ENCODE measurements at regions not wholly inside any gene's neighbourhood (a gene's known extent, or its start where the extent isn't known, plus 50 kb on each side); places are given as distances from the start of the nearest gene placed in this dataset.

DNA sequence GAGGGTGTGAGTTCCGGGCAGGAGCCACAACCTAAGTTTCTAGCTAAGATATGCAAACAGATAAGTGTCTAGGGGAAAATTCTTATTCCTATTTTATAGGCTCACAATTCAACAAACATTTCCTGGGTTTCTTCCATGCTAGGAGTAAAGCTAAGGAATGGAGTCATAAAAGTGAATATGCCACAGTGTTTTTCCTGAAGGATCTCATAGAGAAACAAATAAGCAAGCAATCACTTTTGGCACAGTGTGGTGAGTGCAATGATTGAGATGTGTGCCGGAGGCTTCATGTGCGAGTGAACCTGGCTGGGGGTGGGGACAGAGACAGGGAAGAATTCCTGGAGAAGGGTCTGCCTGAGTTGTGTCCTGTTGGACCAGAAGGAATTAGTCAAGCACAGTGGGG lies 147.4 kb downstream of the TENT5C start:
- Histone ChIP-seq H3K27me3 (no peaks in the 10 kb centered on the region), H3K36me3 (no peaks in the 10 kb centered on the region), H3K9me3 (no peaks in the 10 kb centered on the region), H3K4me3 (no peak overlapping the region), H3K4me1 (peaks cover 0 to 21% (median 6%) of the 10 kb centered on the region in 4 donors), H3K27ac (no peak overlapping the region)
- intact Hi-C loops (cut with DNase I) = loop anchor here (10.0 kb wide), 1 partner anchor 218 kb away; no protein-coding TSS in a partner anchor
- TF ChIP-seq, protein P1, sequence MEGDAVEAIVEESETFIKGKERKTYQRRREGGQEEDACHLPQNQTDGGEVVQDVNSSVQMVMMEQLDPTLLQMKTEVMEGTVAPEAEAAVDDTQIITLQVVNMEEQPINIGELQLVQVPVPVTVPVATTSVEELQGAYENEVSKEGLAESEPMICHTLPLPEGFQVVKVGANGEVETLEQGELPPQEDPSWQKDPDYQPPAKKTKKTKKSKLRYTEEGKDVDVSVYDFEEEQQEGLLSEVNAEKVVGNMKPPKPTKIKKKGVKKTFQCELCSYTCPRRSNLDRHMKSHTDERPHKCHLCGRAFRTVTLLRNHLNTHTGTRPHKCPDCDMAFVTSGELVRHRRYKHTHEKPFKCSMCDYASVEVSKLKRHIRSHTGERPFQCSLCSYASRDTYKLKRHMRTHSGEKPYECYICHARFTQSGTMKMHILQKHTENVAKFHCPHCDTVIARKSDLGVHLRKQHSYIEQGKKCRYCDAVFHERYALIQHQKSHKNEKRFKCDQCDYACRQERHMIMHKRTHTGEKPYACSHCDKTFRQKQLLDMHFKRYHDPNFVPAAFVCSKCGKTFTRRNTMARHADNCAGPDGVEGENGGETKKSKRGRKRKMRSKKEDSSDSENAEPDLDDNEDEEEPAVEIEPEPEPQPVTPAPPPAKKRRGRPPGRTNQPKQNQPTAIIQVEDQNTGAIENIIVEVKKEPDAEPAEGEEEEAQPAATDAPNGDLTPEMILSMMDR (IDR thresholded peaks at IDR 0.05) = no peak
- TF ChIP-seq POLR2A (IDR thresholded peaks at IDR 0.05) = no peak
- peak in 1 of 4 donors; percentile 6 for ATAC-seq
- DNase-seq = no peak
- WGBS (ENCODE audit: insufficient coverage, low coverage, low lambda C conversion rate, missing lambda C conversion rate) = 70% methylated on average over 2 of the region's 3 CpGs

DNA sequence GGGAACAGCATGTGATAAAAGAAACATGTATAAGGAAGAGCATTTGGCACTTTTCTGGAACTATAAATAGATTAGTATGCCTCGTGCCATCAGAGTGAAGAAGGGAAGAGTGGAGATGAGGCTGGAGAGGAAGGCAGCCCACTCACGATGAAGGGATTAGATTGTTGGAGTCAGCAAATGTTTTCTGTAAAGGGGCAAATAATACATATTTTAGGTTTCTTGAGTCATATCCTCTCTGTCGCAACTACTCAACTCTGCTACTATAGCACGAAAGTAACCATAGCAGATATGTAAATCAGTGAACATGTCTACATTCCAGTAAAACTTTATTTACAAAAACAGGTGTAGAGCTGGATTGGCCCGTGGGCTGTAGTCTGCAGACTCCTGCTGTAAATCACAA lies 147.8 kb downstream of the TENT5C start:
- ATAC-seq (peak in 1 of 4 donors; percentile 17), DNase-seq (no peak)
- H3K4me3 ChIP-seq = no peak overlapping the region
- H3K4me1 ChIP-seq = peaks cover 0 to 21% (median 7%) of the 10 kb centered on the region in 4 donors
- H3K36me3 ChIP-seq = no peaks in the 10 kb centered on the region
- intact Hi-C loops (cut with DNase I) = loop anchor here (10.0 kb wide), 1 partner anchor 219 kb away; no protein-coding TSS in a partner anchor
- no peaks in the 10 kb centered on the region for H3K9me3 ChIP-seq
- TF ChIP-seq, protein P1 (IDR thresholded peaks at IDR 0.05) = no peak
- no peak for TF ChIP-seq POLR2A (IDR thresholded peaks at IDR 0.05)
- H3K27me3 ChIP-seq = no peaks in the 10 kb centered on the region
- H3K27ac ChIP-seq = peak overlapping the region in 2 of 3 donors; percentile 67 to 70
- WGBS (ENCODE audit: insufficient coverage, low coverage, low lambda C conversion rate, missing lambda C conversion rate) = 20% methylated on average over 5 of the region's 5 CpGs

DNA sequence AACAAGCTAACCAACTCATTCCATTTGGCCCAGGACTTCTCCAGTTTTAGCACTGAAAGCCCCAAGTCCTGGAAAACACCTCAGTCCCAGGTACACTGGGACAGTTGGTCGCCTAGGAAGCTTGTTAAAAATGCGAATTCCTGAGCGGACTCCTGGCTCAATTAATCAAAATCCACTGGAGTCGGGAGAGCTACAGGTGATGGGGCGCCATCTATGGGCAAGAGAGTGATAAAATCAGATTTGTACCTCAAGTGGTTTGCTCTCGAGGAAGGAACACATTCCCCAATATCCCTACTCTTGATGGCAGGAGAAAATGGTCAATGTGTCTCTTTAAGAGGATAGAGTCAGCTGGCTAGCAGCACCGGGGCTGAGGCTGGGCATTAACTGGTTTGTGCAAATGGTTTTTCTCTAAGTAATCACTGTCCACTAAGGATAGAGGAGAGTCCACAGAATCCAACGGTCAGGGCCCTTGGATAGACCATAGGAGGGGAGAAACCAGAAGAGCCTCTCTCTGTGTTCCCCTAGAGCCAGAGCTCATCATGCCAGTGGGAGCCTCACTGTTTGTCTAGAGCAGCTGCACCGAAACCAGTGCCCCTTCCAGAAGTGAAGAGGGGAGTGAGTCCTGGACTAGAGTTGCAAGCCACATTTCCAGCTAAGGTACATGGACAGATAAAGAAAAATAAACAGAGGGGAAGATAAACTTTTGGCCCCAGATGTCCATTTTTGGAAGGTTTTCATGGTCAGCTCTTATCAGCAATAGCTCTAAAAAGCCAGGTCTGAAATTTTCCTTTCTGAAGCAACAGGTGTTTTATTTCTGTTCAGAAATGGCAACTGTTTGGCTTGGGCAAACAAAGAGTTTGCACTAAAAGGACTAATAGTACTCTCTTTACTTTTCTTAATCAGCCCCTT lies 148.5 kb downstream of the TENT5C start:
- Histone ChIP-seq H3K27me3 (no peaks in the 10 kb centered on the region), H3K4me1 (peaks cover 0 to 21% (median 10%) of the 10 kb centered on the region in 4 donors), H3K27ac (peak overlapping the region in 2 of 3 donors; percentile 67 to 70), H3K4me3 (peak overlapping the region in 1 of 3 donors; percentile 4), H3K36me3 (no peaks in the 10 kb centered on the region), H3K9me3 (no peaks in the 10 kb centered on the region)
- WGBS (ENCODE audit: insufficient coverage, low coverage, low lambda C conversion rate, missing lambda C conversion rate) = 3% methylated on average over 9 of the region's 9 CpGs
- no peak for TF ChIP-seq POLR2A (IDR thresholded peaks at IDR 0.05)
- TF ChIP-seq, protein P1 (IDR thresholded peaks at IDR 0.05) = peak; percentile 71 to 78 (median 76)
- ATAC-seq (peak; percentile 73 to 80 (median 80)), DNase-seq (peak in 2 of 3 donors; percentile 67 to 71)
- intact Hi-C loops (cut with DNase I) = loop anchor here (10.0 kb wide), 1 partner anchor 220 kb away; no protein-coding TSS in a partner anchor

DNA sequence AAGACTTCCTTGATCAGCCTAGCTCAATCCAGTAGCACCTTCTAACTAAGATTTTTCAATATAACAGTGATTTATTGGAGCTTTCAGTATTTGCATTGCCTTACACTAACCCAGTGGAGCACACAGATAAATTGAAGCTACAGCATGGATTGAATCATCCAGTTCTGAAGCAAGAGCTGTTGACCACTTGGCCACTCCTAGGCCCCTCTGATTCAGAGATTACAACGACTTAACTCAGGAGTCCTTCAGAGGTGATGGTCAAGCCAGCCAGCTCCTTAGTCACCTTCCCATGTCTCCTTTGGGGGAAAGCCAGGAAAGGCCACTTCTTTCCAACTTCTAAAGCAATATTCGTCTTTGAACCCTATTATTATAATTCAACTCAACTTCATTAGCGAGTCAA lies 151.8 kb downstream of the TENT5C start:
- no peak for TF ChIP-seq POLR2A (IDR thresholded peaks at IDR 0.05)
- TF ChIP-seq, protein P1 (IDR thresholded peaks at IDR 0.05) = no peak
- Histone ChIP-seq H3K36me3 (no peaks in the 10 kb centered on the region), H3K4me1 (peaks cover 0 to 21% (median 10%) of the 10 kb centered on the region in 4 donors), H3K27me3 (no peaks in the 10 kb centered on the region), H3K4me3 (no peak overlapping the region), H3K9me3 (no peaks in the 10 kb centered on the region), H3K27ac (no peak overlapping the region)
- DNase-seq (no peak), ATAC-seq (no peak)
- WGBS (ENCODE audit: insufficient coverage, low coverage, low lambda C conversion rate, missing lambda C conversion rate) = 68% methylated on average over 3 of the region's 3 CpGs
- intact Hi-C loops (cut with DNase I) = loop anchor here (10.0 kb wide), 1 partner anchor 223 kb away; no protein-coding TSS in a partner anchor

All from right lobe of liver (tissue), 6 donors.